ENCODE measurements at regions not wholly inside any gene's neighbourhood (a gene's known extent, or its start where the extent isn't known, plus 50 kb on each side); places are given as distances from the start of the nearest gene placed in this dataset.

- no peak overlapping the region for H3K9ac ChIP-seq (ENCODE audit: low read depth, low read length)
- H3K9me3 ChIP-seq (ENCODE audit: control insufficient read depth, insufficient read depth, low read length): no peaks in the 10 kb centered on the region
- H3K4me1 ChIP-seq (ENCODE audit: insufficient read depth, low read length): no peaks in the 10 kb centered on the region
- H3K36me3 ChIP-seq (ENCODE audit: insufficient read depth, low read length): no peaks in the 10 kb centered on the region
These were observed 247.6 kb downstream of the TMX3 start for GRCh38 chr18:68467329-68467728.

- H3K9ac ChIP-seq (ENCODE audit: low read depth, low read length): no peak overlapping the region
- no peaks in the 10 kb centered on the region for H3K4me1 ChIP-seq (ENCODE audit: insufficient read depth, low read length)
- H3K36me3 ChIP-seq (ENCODE audit: insufficient read depth, low read length): no peaks in the 10 kb centered on the region
- H3K9me3 ChIP-seq (ENCODE audit: control insufficient read depth, insufficient read depth, low read length): no peaks in the 10 kb centered on the region
These were observed 248.2 kb downstream of the TMX3 start for GRCh38 chr18:68466672-68467071.

- H3K4me1 ChIP-seq (ENCODE audit: insufficient read depth, low read length): no peaks in the 10 kb centered on the region
- no peak overlapping the region for H3K9ac ChIP-seq (ENCODE audit: low read depth, low read length)
- no peaks in the 10 kb centered on the region for H3K36me3 ChIP-seq (ENCODE audit: insufficient read depth, low read length)
- H3K9me3 ChIP-seq (ENCODE audit: control insufficient read depth, insufficient read depth, low read length): no peaks in the 10 kb centered on the region
These were observed 252.1 kb downstream of the TMX3 start for GRCh38 chr18:68462766-68463165.

GRCh38 chr18:68462148-68462547, 252.8 kb downstream of the TMX3 start:
- no peak overlapping the region for H3K9ac ChIP-seq (ENCODE audit: low read depth, low read length)
- H3K9me3 ChIP-seq (ENCODE audit: control insufficient read depth, insufficient read depth, low read length): no peaks in the 10 kb centered on the region
- H3K4me1 ChIP-seq (ENCODE audit: insufficient read depth, low read length): no peaks in the 10 kb centered on the region
- no peaks in the 10 kb centered on the region for H3K36me3 ChIP-seq (ENCODE audit: insufficient read depth, low read length)

GRCh38 chr18:68461481-68462018, 253.4 kb downstream of the TMX3 start:
- Histone ChIP-seq H3K4me1 (ENCODE audit: insufficient read depth, low read length) (no peaks in the 10 kb centered on the region), H3K36me3 (ENCODE audit: insufficient read depth, low read length) (no peaks in the 10 kb centered on the region), H3K9ac (ENCODE audit: low read depth, low read length) (no peak overlapping the region), H3K9me3 (ENCODE audit: control insufficient read depth, insufficient read depth, low read length) (no peaks in the 10 kb centered on the region)

GRCh38 chr18:68459968-68460367, 254.9 kb downstream of the TMX3 start:
- Histone ChIP-seq H3K4me1 (ENCODE audit: insufficient read depth, low read length) (no peaks in the 10 kb centered on the region), H3K9me3 (ENCODE audit: control insufficient read depth, insufficient read depth, low read length) (no peaks in the 10 kb centered on the region), H3K36me3 (ENCODE audit: insufficient read depth, low read length) (no peaks in the 10 kb centered on the region; the same call in 1 of the 2 replicates), H3K9ac (ENCODE audit: low read depth, low read length) (no peak overlapping the region)

GRCh38 chr18:68456985-68457384, 257.9 kb downstream of the TMX3 start:
- H3K36me3 ChIP-seq (ENCODE audit: insufficient read depth, low read length): no peaks in the 10 kb centered on the region; the same call in 1 of the 2 replicates
- H3K9me3 ChIP-seq (ENCODE audit: control insufficient read depth, insufficient read depth, low read length): no peaks in the 10 kb centered on the region
- no peaks in the 10 kb centered on the region for H3K4me1 ChIP-seq (ENCODE audit: insufficient read depth, low read length)
- no peak overlapping the region for H3K9ac ChIP-seq (ENCODE audit: low read depth, low read length)

GRCh38 chr18:68455229-68455603, 259.7 kb downstream of the TMX3 start:
- Histone ChIP-seq H3K36me3 (ENCODE audit: insufficient read depth, low read length) (no peaks in the 10 kb centered on the region; the same call in 1 of the 2 replicates), H3K4me1 (ENCODE audit: insufficient read depth, low read length) (no peaks in the 10 kb centered on the region), H3K9me3 (ENCODE audit: control insufficient read depth, insufficient read depth, low read length) (no peaks in the 10 kb centered on the region), H3K9ac (ENCODE audit: low read depth, low read length) (no peak overlapping the region)

- Histone ChIP-seq H3K9ac (ENCODE audit: low read depth, low read length) (no peak overlapping the region), H3K9me3 (ENCODE audit: control insufficient read depth, insufficient read depth, low read length) (no peaks in the 10 kb centered on the region), H3K4me1 (ENCODE audit: insufficient read depth, low read length) (no peaks in the 10 kb centered on the region), H3K36me3 (ENCODE audit: insufficient read depth, low read length) (no peaks in the 10 kb centered on the region; the same call in 1 of the 2 replicates)
These were observed 260.2 kb downstream of the TMX3 start for GRCh38 chr18:68454511-68455228.

GRCh38 chr18:68449292-68449691, 265.6 kb downstream of the TMX3 start:
- no peaks in the 10 kb centered on the region for H3K9me3 ChIP-seq (ENCODE audit: control insufficient read depth, insufficient read depth, low read length)
- no peak overlapping the region for H3K9ac ChIP-seq (ENCODE audit: low read depth, low read length)
- H3K4me1 ChIP-seq (ENCODE audit: insufficient read depth, low read length): no peaks in the 10 kb centered on the region
- H3K36me3 ChIP-seq (ENCODE audit: insufficient read depth, low read length): no peaks in the 10 kb centered on the region

- no peaks in the 10 kb centered on the region for H3K36me3 ChIP-seq (ENCODE audit: insufficient read depth, low read length)
- no peak overlapping the region for H3K9ac ChIP-seq (ENCODE audit: low read depth, low read length)
- H3K4me1 ChIP-seq (ENCODE audit: insufficient read depth, low read length): no peaks in the 10 kb centered on the region
- H3K9me3 ChIP-seq (ENCODE audit: control insufficient read depth, insufficient read depth, low read length): no peaks in the 10 kb centered on the region
These were observed 266.2 kb downstream of the TMX3 start for GRCh38 chr18:68448736-68449135.

- no peak overlapping the region for H3K9ac ChIP-seq (ENCODE audit: low read depth, low read length)
- no peaks in the 10 kb centered on the region for H3K9me3 ChIP-seq (ENCODE audit: control insufficient read depth, insufficient read depth, low read length)
These were observed 267.6 kb downstream of the TMX3 start for GRCh38 chr18:68447286-68447685.

GRCh38 chr18:68445668-68446426, 269.1 kb downstream of the TMX3 start:
- Histone ChIP-seq H3K9ac (ENCODE audit: low read depth, low read length) (no peak overlapping the region), H3K36me3 (ENCODE audit: insufficient read depth, low read length) (no peaks in the 10 kb centered on the region), H3K9me3 (ENCODE audit: control insufficient read depth, insufficient read depth, low read length) (no peaks in the 10 kb centered on the region), H3K4me1 (ENCODE audit: insufficient read depth, low read length) (no peaks in the 10 kb centered on the region)

More at GRCh38 chr18:68447286-68447685, 267.6 kb downstream of the TMX3 start:
- no peaks in the 10 kb centered on the region for H3K36me3 ChIP-seq (ENCODE audit: insufficient read depth, low read length)
- no peaks in the 10 kb centered on the region for H3K4me1 ChIP-seq (ENCODE audit: insufficient read depth, low read length)

- no peaks in the 10 kb centered on the region for H3K4me1 ChIP-seq (ENCODE audit: insufficient read depth, low read length)
These were observed 269.8 kb downstream of the TMX3 start for GRCh38 chr18:68445136-68445535.

GRCh38 chr18:68441241-68441640, 273.7 kb downstream of the TMX3 start:
- Histone ChIP-seq H3K4me1 (ENCODE audit: insufficient read depth, low read length) (peaks cover 13% of the 10 kb centered on the region), H3K9ac (ENCODE audit: low read depth, low read length) (no peak overlapping the region), H3K9me3 (ENCODE audit: control insufficient read depth, insufficient read depth, low read length) (peaks cover 6% of the 10 kb centered on the region; the same call in 1 of the 2 replicates), H3K36me3 (ENCODE audit: insufficient read depth, low read length) (no peaks in the 10 kb centered on the region)

More at GRCh38 chr18:68445136-68445535, 269.8 kb downstream of the TMX3 start:
- H3K36me3 ChIP-seq (ENCODE audit: insufficient read depth, low read length): no peaks in the 10 kb centered on the region
- no peak overlapping the region for H3K9ac ChIP-seq (ENCODE audit: low read depth, low read length)
- no peaks in the 10 kb centered on the region for H3K9me3 ChIP-seq (ENCODE audit: control insufficient read depth, insufficient read depth, low read length)
